ENCODE measurements at regions not wholly inside any gene's neighbourhood (a gene's known extent, or its start where the extent isn't known, plus 50 kb on each side); places are given as distances from the start of the nearest gene placed in this dataset.

GRCh38 chr16:60558936-60559335 is 1477.3 kb downstream of the CDH8 start:
- Histone ChIP-seq H3K36me3 (no peaks in the 10 kb centered on the region), H3K27me3 (replicated peaks; ENCODE audit: insufficient read depth) (no peaks in the 10 kb centered on the region), H3K27ac (no peak overlapping the region), H3K4me3 (no peak overlapping the region), H3K4me1 (replicated peaks) (no peaks in the 10 kb centered on the region), H3K9me3 (no peaks in the 10 kb centered on the region)
- intact Hi-C loops (cut with DNase I): no loop called here
- no peak for TF ChIP-seq CTCF (IDR thresholded peaks at IDR 0.05)
- no peak for TF ChIP-seq POLR2A (IDR thresholded peaks at IDR 0.05)
- TF ChIP-seq POLR2AphosphoS5 (IDR thresholded peaks at IDR 0.05): no peak
- DNase-seq (ENCODE audit: low spot score): no peak
- 74% methylated on average over 1 of the region's 1 CpG for WGBS

GRCh38 chr16:60553090-60553757 is 1483.0 kb downstream of the CDH8 start:
- H3K36me3 ChIP-seq: no peaks in the 10 kb centered on the region
- TF ChIP-seq CTCF (IDR thresholded peaks at IDR 0.05): no peak
- TF ChIP-seq POLR2A (IDR thresholded peaks at IDR 0.05): no peak
- TF ChIP-seq POLR2AphosphoS5 (IDR thresholded peaks at IDR 0.05): no peak
- no peak overlapping the region for H3K27ac ChIP-seq
- H3K9me3 ChIP-seq: no peaks in the 10 kb centered on the region
- no peak for DNase-seq (ENCODE audit: low spot score)
- no peaks in the 10 kb centered on the region for H3K4me1 ChIP-seq (replicated peaks)
- H3K27me3 ChIP-seq (replicated peaks; ENCODE audit: insufficient read depth): no peaks in the 10 kb centered on the region
- WGBS: 86% methylated on average over 3 of the region's 3 CpGs
- intact Hi-C loops (cut with DNase I): no loop called here
- H3K4me3 ChIP-seq: no peak overlapping the region

- intact Hi-C loops (cut with DNase I): no loop called here
- no peaks in the 10 kb centered on the region for H3K27me3 ChIP-seq (replicated peaks; ENCODE audit: insufficient read depth)
- TF ChIP-seq POLR2A (IDR thresholded peaks at IDR 0.05) (no peak), POLR2AphosphoS5 (IDR thresholded peaks at IDR 0.05) (no peak), CTCF (IDR thresholded peaks at IDR 0.05) (no peak)
- no peak overlapping the region for H3K27ac ChIP-seq
- WGBS: 21% methylated on average over 1 of the region's 1 CpG
- no peaks in the 10 kb centered on the region for H3K4me1 ChIP-seq (replicated peaks)
- H3K36me3 ChIP-seq: no peaks in the 10 kb centered on the region
- no peak for DNase-seq (ENCODE audit: low spot score)
- H3K9me3 ChIP-seq: no peaks in the 10 kb centered on the region
- H3K4me3 ChIP-seq: no peak overlapping the region
These were observed 1494.7 kb downstream of the CDH8 start for GRCh38 chr16:60541535-60541934.

GRCh38 chr16:60510941-60511340 is 1525.3 kb downstream of the CDH8 start:
- intact Hi-C loops (cut with DNase I): no loop called here
- TF ChIP-seq CTCF (IDR thresholded peaks at IDR 0.05): no peak
- no peak for TF ChIP-seq POLR2AphosphoS5 (IDR thresholded peaks at IDR 0.05)
- TF ChIP-seq POLR2A (IDR thresholded peaks at IDR 0.05): no peak
- no peaks in the 10 kb centered on the region for H3K4me1 ChIP-seq (replicated peaks)
- 78% methylated on average over 3 of the region's 3 CpGs for WGBS
- DNase-seq (ENCODE audit: low spot score): no peak
- H3K9me3 ChIP-seq: no peaks in the 10 kb centered on the region
- no peaks in the 10 kb centered on the region for H3K36me3 ChIP-seq
- H3K27ac ChIP-seq: no peak overlapping the region
- H3K4me3 ChIP-seq: no peak overlapping the region
- no peaks in the 10 kb centered on the region for H3K27me3 ChIP-seq (replicated peaks; ENCODE audit: insufficient read depth)

GRCh38 chr16:60510208-60510607 is 1526.0 kb downstream of the CDH8 start:
- Histone ChIP-seq H3K4me1 (replicated peaks) (no peaks in the 10 kb centered on the region), H3K9me3 (no peaks in the 10 kb centered on the region), H3K36me3 (no peaks in the 10 kb centered on the region), H3K27ac (no peak overlapping the region), H3K27me3 (replicated peaks; ENCODE audit: insufficient read depth) (no peaks in the 10 kb centered on the region), H3K4me3 (no peak overlapping the region)
- TF ChIP-seq POLR2AphosphoS5 (IDR thresholded peaks at IDR 0.05) (no peak), POLR2A (IDR thresholded peaks at IDR 0.05) (no peak), CTCF (IDR thresholded peaks at IDR 0.05) (no peak)
- DNase-seq (ENCODE audit: low spot score): no peak
- intact Hi-C loops (cut with DNase I): no loop called here
- WGBS: 32% methylated on average over 1 of the region's 1 CpG

Measured in prostate gland (tissue), 2 donors.